Activated naive CD8-positive, alpha-beta T cell treated with anti-CD3 and anti-CD28 coated beads, Interleukin-2, amount 10 ng/mL, durations not matched to agents 7 days and 5 days (primary cell): ENCODE measurements at regions not wholly inside any gene's neighbourhood (a gene's known extent, or its start where the extent isn't known, plus 50 kb on each side); places are given as distances from the start of the nearest gene placed in this dataset.
"Not testable (repeated sequence)": the region's sequence is repeated elsewhere in the genome, so short reads cannot be mapped to it uniquely, and the experiment has no call there.

Source experiments
- ATAC-seq: fragments of 150-1000 bp; cut with Tn5 transposase; one replicate; pipeline ENCODE4 v1.10.0; 2021; ENCODE audit warnings: low read depth, moderate library complexity
- POLR2A ChIA-PET: fragments of 350-600 bp; sonication (Branson Sonifier 250); formaldehyde crosslinking; loops from one replicate; lab custom pipeline; 2021; ENCODE audit warnings: antibody characterized with exemption; lab: Charles Lee
- DNase-seq: peaks from one replicate; pipeline ENCODE4 v3.0.0; 2021
- H3K27ac Mint-ChIP-seq: one replicate; pipeline ENCODE4 v1.8.0; 2022; ENCODE audit warnings: mild to moderate bottlenecking, mixed read lengths
- H3K27me3 Mint-ChIP-seq: one replicate; pipeline ENCODE4 v1.8.0; 2022; ENCODE audit warnings: mild to moderate bottlenecking, moderate library complexity, mixed read lengths
- H3K36me3 Mint-ChIP-seq: one replicate; pipeline ENCODE4 v1.8.0; 2021; ENCODE audit warnings: mild to moderate bottlenecking, mixed read lengths
- H3K4me1 Mint-ChIP-seq: one replicate; pipeline ENCODE4 v1.8.0; 2021; ENCODE audit warnings: mixed read lengths
- H3K4me3 Mint-ChIP-seq: one replicate; pipeline ENCODE4 v1.8.0; 2022; ENCODE audit warnings: mild to moderate bottlenecking, moderate library complexity, mixed read lengths
- H3K9me3 Mint-ChIP-seq: one replicate; pipeline ENCODE4 v1.8.0; 2021; ENCODE audit warnings: mixed read lengths

GRCh38 chr7:156380261-156380660 lies 260.3 kb upstream of the RNF32 start:
- no peaks in the 10 kb centered on the region for H3K4me1 Mint-ChIP-seq
- H3K36me3 Mint-ChIP-seq, result no peaks in the 10 kb centered on the region
- no peak overlapping the region for H3K4me3 Mint-ChIP-seq
- peaks cover 11% of the 10 kb centered on the region for H3K27me3 Mint-ChIP-seq
- no peak for ATAC-seq
- H3K9me3 Mint-ChIP-seq, result no peaks in the 10 kb centered on the region
- no peak overlapping the region for H3K27ac Mint-ChIP-seq
- DNase-seq, result no peak
- POLR2A ChIA-PET, result no interaction called here

GRCh38 chr7:156379324-156380070 lies 261.1 kb upstream of the RNF32 start:
- Mint-ChIP-seq H3K27ac (no peak overlapping the region), H3K36me3 (no peaks in the 10 kb centered on the region), H3K27me3 (peaks cover 13% of the 10 kb centered on the region), H3K9me3 (no peaks in the 10 kb centered on the region), H3K4me3 (no peak overlapping the region), H3K4me1 (no peaks in the 10 kb centered on the region)
- POLR2A ChIA-PET, result no interaction called here
- DNase-seq (no peak), ATAC-seq (no peak)

GRCh38 chr7:156378806-156379205 lies 261.8 kb upstream of the RNF32 start:
- H3K9me3 Mint-ChIP-seq, result no peaks in the 10 kb centered on the region
- H3K4me3 Mint-ChIP-seq, result no peak overlapping the region
- no peaks in the 10 kb centered on the region for H3K4me1 Mint-ChIP-seq
- H3K36me3 Mint-ChIP-seq, result no peaks in the 10 kb centered on the region
- H3K27me3 Mint-ChIP-seq, result peaks cover 13% of the 10 kb centered on the region
- ATAC-seq, result no peak
- no peak for DNase-seq
- POLR2A ChIA-PET, result no interaction called here
- no peak overlapping the region for H3K27ac Mint-ChIP-seq

- H3K27me3 Mint-ChIP-seq, result peaks cover 16% of the 10 kb centered on the region
- H3K4me3 Mint-ChIP-seq, result no peak overlapping the region
- H3K27ac Mint-ChIP-seq, result no peak overlapping the region
- no peaks in the 10 kb centered on the region for H3K9me3 Mint-ChIP-seq
- no peak for DNase-seq
- H3K36me3 Mint-ChIP-seq, result no peaks in the 10 kb centered on the region
- H3K4me1 Mint-ChIP-seq, result no peaks in the 10 kb centered on the region
- no peak for ATAC-seq
- POLR2A ChIA-PET, result no interaction called here
Measured at GRCh38 chr7:156376317-156376716, 264.3 kb upstream of the RNF32 start.

- no peaks in the 10 kb centered on the region for H3K9me3 Mint-ChIP-seq
- no peak overlapping the region for H3K4me3 Mint-ChIP-seq
- peaks cover 15% of the 10 kb centered on the region for H3K27me3 Mint-ChIP-seq
- H3K4me1 Mint-ChIP-seq, result no peaks in the 10 kb centered on the region
- POLR2A ChIA-PET, result no interaction called here
- no peaks in the 10 kb centered on the region for H3K36me3 Mint-ChIP-seq
- H3K27ac Mint-ChIP-seq, result no peak overlapping the region
- DNase-seq, result no peak
- no peak for ATAC-seq
Measured at GRCh38 chr7:156374335-156374734, 266.2 kb upstream of the RNF32 start.

GRCh38 chr7:156369929-156370328 lies 270.6 kb upstream of the RNF32 start:
- H3K27ac Mint-ChIP-seq, POLR2A ChIA-PET, H3K4me3 Mint-ChIP-seq, H3K4me1 Mint-ChIP-seq, H3K9me3 Mint-ChIP-seq, H3K27me3 Mint-ChIP-seq, ATAC-seq, DNase-seq, H3K36me3 Mint-ChIP-seq: not testable (repeated sequence)

GRCh38 chr7:156368053-156368843 lies 272.3 kb upstream of the RNF32 start:
- Mint-ChIP-seq H3K36me3 (no peaks in the 10 kb centered on the region), H3K4me3 (no peak overlapping the region), H3K4me1 (no peaks in the 10 kb centered on the region), H3K9me3 (no peaks in the 10 kb centered on the region), H3K27me3 (peaks cover 3% of the 10 kb centered on the region), H3K27ac (no peak overlapping the region)
- no peak for DNase-seq
- ATAC-seq, result no peak
- POLR2A ChIA-PET, result no interaction called here

GRCh38 chr7:156363751-156364150 lies 276.8 kb upstream of the RNF32 start:
- Mint-ChIP-seq H3K4me3 (no peak overlapping the region), H3K27me3 (no peaks in the 10 kb centered on the region), H3K4me1 (no peaks in the 10 kb centered on the region), H3K9me3 (no peaks in the 10 kb centered on the region), H3K36me3 (no peaks in the 10 kb centered on the region), H3K27ac (no peak overlapping the region)
- DNase-seq (no peak), ATAC-seq (no peak)
- POLR2A ChIA-PET, result no interaction called here

GRCh38 chr7:156360835-156361234 lies 279.7 kb upstream of the RNF32 start:
- H3K9me3 Mint-ChIP-seq, result no peaks in the 10 kb centered on the region
- DNase-seq, result no peak
- no peak overlapping the region for H3K27ac Mint-ChIP-seq
- H3K36me3 Mint-ChIP-seq, result no peaks in the 10 kb centered on the region
- POLR2A ChIA-PET, result no interaction called here
- no peak overlapping the region for H3K4me3 Mint-ChIP-seq
- H3K27me3 Mint-ChIP-seq, result peaks cover 5% of the 10 kb centered on the region
- no peak for ATAC-seq
- H3K4me1 Mint-ChIP-seq, result no peaks in the 10 kb centered on the region

GRCh38 chr7:156356551-156356950 lies 284.0 kb upstream of the RNF32 start:
- no peak for ATAC-seq
- H3K27me3 Mint-ChIP-seq, result peaks cover 9% of the 10 kb centered on the region
- POLR2A ChIA-PET, result no interaction called here
- H3K4me3 Mint-ChIP-seq, result no peak overlapping the region
- DNase-seq, result no peak
- H3K36me3 Mint-ChIP-seq, result no peaks in the 10 kb centered on the region
- H3K27ac Mint-ChIP-seq, result no peak overlapping the region
- H3K9me3 Mint-ChIP-seq, result no peaks in the 10 kb centered on the region
- H3K4me1 Mint-ChIP-seq, result no peaks in the 10 kb centered on the region

- DNase-seq, result no peak
- no peaks in the 10 kb centered on the region for H3K36me3 Mint-ChIP-seq
- peaks cover 9% of the 10 kb centered on the region for H3K27me3 Mint-ChIP-seq
- H3K4me3 Mint-ChIP-seq, result no peak overlapping the region
- no peak overlapping the region for H3K27ac Mint-ChIP-seq
- H3K9me3 Mint-ChIP-seq, result no peaks in the 10 kb centered on the region
- POLR2A ChIA-PET, result no interaction called here
- no peak for ATAC-seq
- no peaks in the 10 kb centered on the region for H3K4me1 Mint-ChIP-seq
Measured at GRCh38 chr7:156353352-156353751, 287.2 kb upstream of the RNF32 start.

- H3K36me3 Mint-ChIP-seq, POLR2A ChIA-PET, ATAC-seq: not testable (repeated sequence)
Measured at GRCh38 chr7:156347703-156348248, 292.8 kb upstream of the RNF32 start.

GRCh38 chr7:156347132-156347531 lies 293.4 kb upstream of the RNF32 start:
- H3K36me3 Mint-ChIP-seq, result no peaks in the 10 kb centered on the region
- H3K4me1 Mint-ChIP-seq, result no peaks in the 10 kb centered on the region
- ATAC-seq (no peak), DNase-seq (no peak)
- POLR2A ChIA-PET, result no interaction called here
- H3K27me3 Mint-ChIP-seq, result no peaks in the 10 kb centered on the region
- no peak overlapping the region for H3K4me3 Mint-ChIP-seq
- H3K9me3 Mint-ChIP-seq, result no peaks in the 10 kb centered on the region
- no peak overlapping the region for H3K27ac Mint-ChIP-seq

More at GRCh38 chr7:156347703-156348248, 292.8 kb upstream of the RNF32 start:
- H3K27me3 Mint-ChIP-seq, H3K4me3 Mint-ChIP-seq, H3K9me3 Mint-ChIP-seq, DNase-seq, H3K4me1 Mint-ChIP-seq, H3K27ac Mint-ChIP-seq: not testable (repeated sequence)

GRCh38 chr7:156344595-156344994 lies 296.0 kb upstream of the RNF32 start:
- POLR2A ChIA-PET, result no interaction called here
- DNase-seq (no peak), ATAC-seq (no peak)
- Mint-ChIP-seq H3K36me3 (no peaks in the 10 kb centered on the region), H3K4me1 (no peaks in the 10 kb centered on the region), H3K4me3 (no peak overlapping the region), H3K9me3 (no peaks in the 10 kb centered on the region), H3K27me3 (peaks cover 2% of the 10 kb centered on the region), H3K27ac (no peak overlapping the region)
